Stimulated activated CD4-positive, alpha-beta T cell treated with anti-CD3 and anti-CD28 coated beads, Interleukin-12 subunit alpha, Interleukin-12 subunit beta, amount 100 ng/mL, for 24 hours (primary cell): ENCODE measurements at regions not wholly inside any gene's neighbourhood (a gene's known extent, or its start where the extent isn't known, plus 50 kb on each side); places are given as distances from the start of the nearest gene placed in this dataset.

ENCODE experiments used
- DNase-seq, 2 experiments: peaks; one replicate each; pipeline ENCODE4 v3.0.0-alpha.2; 2020; ENCODE audit warnings: low read depth in 2 of 2

- DNase-seq, result no peak
These were observed 556.2 kb upstream of the CHORDC1 start for GRCh38 chr11:90779098-90779497.

DNA sequence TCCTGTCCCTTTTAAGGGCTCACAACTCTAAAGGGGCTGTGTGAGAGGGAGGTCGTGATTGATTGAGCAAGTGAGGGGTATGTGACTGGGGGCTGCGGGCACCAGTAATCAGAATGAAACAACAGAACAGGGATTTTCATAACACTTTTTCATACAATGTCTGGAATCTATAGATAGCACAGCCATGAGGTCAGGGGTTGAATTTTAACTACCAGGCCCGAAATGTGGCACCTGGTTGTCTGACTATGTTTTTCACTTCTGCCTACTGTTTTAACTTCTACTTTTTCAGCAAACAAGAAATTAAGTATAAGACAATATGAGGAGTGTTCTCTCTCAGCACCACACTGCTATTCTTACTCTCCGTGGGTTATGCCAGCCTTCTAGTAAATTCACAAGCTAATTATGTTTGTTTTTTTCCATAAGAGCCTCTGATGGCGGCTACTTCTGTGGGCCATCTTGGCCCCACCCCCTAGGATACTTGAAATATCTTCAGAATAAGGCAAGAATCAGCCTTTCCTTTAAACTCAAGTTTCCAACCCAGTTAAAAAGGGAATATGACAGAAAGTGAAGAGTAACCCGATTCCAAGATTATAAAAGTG lies 552.8 kb upstream of the CHORDC1 start:
- no peak for DNase-seq

DNA sequence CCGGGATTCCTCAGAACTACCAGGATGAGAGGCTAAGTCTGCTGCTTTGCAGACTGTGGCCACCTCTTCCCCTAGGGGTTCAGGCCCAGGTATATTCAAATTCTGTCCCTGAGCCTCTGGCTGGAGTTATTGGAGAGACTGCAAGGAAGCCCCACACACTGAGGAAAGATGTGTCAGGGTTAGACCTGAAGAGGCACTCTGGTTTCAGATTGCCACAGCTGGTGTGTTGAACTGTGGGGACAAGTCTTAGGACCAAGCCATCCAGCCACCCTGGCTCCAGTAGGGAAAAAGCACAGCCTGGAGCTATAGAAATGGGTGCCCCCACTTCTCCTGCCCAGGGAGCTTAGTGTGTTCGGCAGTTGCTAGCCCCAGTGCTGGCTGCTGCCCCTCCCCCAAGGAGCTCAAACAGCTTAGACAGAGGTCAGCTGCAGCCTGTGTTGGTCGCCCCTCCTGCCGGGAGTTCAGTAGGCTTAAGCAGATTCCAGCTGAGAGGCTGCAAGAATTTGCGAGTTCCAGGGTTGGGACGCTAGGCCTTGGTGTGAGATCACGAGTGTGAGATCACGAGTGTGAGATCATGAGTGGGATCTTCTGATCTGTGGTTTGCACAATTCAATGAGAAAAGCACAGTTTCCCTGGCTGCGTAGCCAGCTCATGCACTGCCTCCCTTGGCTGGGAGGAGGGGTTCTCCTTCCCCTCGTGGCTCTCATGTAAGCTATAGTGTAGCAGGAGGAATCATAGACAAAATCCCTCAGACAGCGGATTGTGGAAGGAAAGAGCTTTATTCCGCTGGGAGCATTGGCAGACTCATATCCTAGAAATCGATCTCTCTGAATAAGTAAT lies 552.1 kb upstream of the CHORDC1 start:
- DNase-seq, result no peak

- no peak for DNase-seq
These were observed 547.2 kb upstream of the CHORDC1 start for GRCh38 chr11:90770007-90770406.

DNA sequence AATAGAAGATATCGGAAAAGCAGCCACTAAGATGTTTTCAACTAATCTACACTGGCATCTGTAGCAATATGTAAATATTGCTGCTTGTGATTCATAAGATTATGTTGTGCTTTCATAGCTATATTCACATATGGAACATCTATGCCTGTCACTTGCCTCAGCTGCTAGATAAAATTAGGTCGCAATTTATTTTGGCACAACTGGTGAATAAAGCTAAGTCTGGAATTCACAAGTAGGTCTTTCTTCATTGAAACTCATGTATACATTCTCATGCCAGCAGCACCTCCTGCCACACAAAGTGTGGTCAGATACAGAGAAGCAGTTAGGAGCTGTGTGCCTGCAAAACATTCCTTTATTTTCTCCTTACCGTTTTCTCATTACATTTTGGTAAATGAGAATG lies 543.3 kb upstream of the CHORDC1 start:
- no peak for DNase-seq

DNA sequence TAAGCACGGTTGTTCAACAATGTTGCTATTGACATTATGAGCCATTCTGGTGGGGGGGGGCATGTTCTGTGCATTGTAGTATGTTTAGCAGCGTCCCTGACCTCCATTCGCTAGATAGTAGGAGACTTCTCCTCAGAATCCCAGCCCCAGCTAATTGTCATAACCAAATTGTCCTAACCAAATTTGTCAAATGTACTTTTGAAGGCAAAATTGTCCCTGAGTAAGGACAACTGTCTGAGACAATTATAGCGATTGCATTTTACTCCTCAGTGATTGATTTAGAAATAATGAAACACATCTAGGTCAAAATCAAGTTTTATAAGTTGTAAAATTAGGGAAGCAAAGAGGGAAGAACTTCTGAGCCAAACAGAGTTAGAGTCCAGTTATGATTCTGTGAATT lies 541.8 kb upstream of the CHORDC1 start:
- no peak for DNase-seq

DNA sequence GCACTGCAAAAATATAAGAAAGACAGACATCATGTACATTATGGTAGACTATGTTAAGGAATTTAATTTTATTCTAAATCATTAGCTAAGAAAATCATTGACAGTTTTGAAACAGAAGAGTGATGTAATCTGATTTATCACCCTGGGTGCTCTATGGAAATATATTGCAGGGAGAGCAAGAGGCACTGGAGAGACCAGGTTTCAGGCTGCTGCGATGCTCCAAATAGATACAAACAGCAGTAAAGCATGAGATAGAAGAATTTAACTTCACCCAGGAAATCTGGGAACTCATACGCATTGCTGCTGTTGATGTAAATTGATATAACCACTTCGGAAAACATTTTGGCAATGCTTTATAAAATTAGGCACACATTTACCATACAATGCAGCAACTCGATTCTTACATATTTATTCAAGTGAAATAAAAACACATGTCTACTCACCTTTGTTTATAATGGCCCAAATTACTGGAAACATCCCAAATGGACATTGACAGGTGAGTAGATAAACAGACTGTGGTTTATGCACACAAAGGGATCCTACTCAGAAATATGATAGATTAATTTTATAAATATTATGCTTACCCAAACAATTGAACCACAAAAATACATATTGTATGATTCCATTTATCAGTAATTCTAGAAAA lies 535.1 kb upstream of the CHORDC1 start:
- DNase-seq, result no peak

GRCh38 chr11:90756617-90757016 lies 533.8 kb upstream of the CHORDC1 start:
- no peak for DNase-seq

DNA sequence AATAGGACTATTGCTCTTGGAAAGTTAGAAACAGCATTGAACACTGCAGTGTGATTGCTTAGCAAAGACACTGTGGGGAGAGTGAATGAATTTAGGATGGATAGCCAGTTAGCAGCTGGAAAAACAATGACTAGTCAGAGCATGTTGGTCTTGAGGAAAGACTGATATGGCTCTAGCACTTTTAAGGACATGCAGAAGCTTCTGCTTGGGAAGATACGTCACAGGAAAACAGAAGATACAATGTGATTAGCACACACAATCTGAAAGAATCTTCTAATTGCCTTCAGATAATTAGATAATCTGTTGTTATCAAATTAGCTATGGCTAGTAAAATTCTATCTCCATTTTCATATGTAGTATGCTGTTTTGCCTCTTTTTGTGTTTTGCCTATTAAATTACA lies 530.7 kb upstream of the CHORDC1 start:
- no peak for DNase-seq

- no peak for DNase-seq
These were observed 524.2 kb upstream of the CHORDC1 start for GRCh38 chr11:90747057-90747456.

GRCh38 chr11:90744169-90744568 lies 521.3 kb upstream of the CHORDC1 start:
- no peak for DNase-seq

- DNase-seq, result no peak
These were observed 516.0 kb upstream of the CHORDC1 start for GRCh38 chr11:90738799-90739198.

DNA sequence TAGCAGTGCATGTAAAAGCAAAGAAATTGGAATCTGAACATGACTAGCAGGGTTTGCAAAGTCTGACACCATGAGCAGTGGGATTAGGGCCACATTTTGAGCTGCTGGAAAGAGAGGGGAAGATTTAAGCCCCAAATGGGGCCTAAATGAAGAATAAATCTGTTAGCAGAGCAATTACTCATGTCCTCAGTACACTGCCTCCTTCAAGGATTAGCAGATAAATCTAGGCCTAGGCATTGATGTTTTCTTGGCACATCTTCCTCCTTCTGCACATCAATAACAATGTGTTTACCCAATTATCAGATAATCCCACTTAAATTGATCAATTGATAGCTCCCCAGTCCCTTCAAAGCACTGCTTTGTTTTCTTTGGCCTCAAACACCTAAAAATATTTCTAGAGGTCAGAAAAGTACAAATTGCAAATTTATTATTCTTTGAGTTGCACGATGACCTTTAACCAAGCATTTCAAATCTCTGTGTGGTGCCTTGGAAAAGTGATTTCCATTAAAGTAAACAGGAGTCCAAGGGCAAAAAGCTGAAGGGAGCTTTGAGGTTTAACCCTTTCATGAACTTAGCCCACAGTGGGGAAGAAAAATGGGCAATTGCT lies 514.7 kb upstream of the CHORDC1 start:
- DNase-seq, result no peak

- DNase-seq, result no peak
These were observed 509.6 kb upstream of the CHORDC1 start for GRCh38 chr11:90732486-90732885.

- DNase-seq, result no peak
These were observed 500.6 kb upstream of the CHORDC1 start for GRCh38 chr11:90723475-90723874.

- no peak for DNase-seq
These were observed 499.8 kb upstream of the CHORDC1 start for GRCh38 chr11:90722552-90723190.

GRCh38 chr11:90717522-90717921 lies 494.7 kb upstream of the CHORDC1 start:
- DNase-seq, result no peak

GRCh38 chr11:90705661-90706060 lies 482.8 kb upstream of the CHORDC1 start:
- DNase-seq, result no peak

DNA sequence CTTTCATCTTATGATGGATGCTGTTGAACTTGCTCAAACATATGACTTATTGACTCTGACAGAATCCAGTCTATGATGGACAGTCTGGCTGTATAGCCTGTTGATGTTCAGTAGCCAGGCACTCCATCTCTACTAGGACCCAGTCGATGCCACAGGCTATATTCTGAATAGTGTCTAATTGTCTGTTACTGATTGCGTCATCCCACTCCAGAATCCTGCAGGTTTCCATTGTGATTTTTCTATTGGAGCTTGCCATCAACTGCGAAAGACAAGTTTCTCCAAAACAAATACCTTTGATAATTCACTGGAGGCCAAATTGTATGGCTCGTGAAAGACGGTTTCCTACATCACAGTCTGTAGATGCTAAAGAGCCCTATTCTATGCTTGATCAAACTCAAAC lies 481.7 kb upstream of the CHORDC1 start:
- DNase-seq, result no peak

- DNase-seq, result no peak
These were observed 478.9 kb upstream of the CHORDC1 start for GRCh38 chr11:90701716-90702115.

DNA sequence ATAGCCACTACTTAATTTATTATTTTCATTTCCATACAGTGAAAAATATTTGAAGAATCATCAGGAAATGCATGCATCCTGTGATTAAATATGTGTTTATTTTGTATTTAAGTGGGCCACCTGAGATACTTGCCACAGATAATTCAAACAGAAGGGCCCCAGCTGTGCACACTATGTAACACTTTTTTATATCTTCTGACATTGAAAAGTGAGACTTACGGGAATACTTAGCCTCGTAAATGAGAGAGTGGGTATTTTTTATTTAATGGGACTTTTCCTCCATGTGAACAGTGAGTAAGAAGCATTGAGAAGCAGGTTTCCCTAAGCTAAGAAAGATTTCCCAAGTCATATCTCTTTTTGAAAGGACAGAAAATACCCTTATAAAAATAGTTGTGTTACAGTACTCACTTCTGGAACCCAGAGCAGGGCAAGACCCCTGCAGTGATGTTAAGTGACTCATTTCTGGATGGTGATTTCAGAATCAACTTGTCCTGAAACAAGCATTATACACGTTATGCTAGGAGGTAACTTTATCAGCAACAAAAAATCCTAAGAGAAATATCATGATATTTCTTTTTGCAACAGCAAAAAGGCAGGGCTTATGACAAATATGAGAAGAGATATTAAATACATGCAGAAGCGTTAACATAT lies 478.1 kb upstream of the CHORDC1 start:
- DNase-seq, result no peak
